NCI-H748 (cell line): ENCODE measurements at regions not wholly inside any gene's neighbourhood (a gene's known extent, or its start where the extent isn't known, plus 50 kb on each side); places are given as distances from the start of the nearest gene placed in this dataset.

Experiments
- DNase-seq: peaks from one replicate; lab custom pipeline; 2025; ENCODE audit not compliant: unreplicated experiment; lab: John Stamatoyannopoulos, UW

- peak; percentile 14 for DNase-seq
Measured at GRCh38 chr18:64668461-64668962, 519.6 kb upstream of the LINC00305 start.

- DNase-seq, result no peak
Measured at GRCh38 chr18:64663086-64663485, 514.2 kb upstream of the LINC00305 start.

- DNase-seq, result peak; percentile 85
Measured at GRCh38 chr18:64659196-64659595, 510.3 kb upstream of the LINC00305 start.

DNA sequence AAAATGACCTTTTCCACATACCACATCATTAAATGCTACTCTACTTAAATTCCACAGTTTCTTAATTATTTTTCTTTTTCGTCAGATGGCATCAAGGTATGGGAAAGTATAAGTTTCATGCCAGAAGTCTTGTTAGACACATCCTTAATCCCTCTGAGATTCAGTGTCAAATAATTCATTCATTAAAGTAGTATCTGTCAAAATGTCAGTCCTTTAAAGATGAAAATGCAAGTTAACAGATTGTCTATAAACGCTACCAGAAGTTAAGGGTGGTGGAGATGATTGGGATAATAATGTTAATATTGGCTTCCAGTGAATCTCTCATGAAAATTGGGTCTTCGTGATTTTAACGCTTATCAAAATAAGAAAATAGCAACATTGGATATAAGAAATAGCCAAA lies 504.2 kb upstream of the LINC00305 start:
- DNase-seq, result no peak

GRCh38 chr18:64650068-64650467 lies 501.2 kb upstream of the LINC00305 start:
- DNase-seq, result no peak

- no peak for DNase-seq
Measured at GRCh38 chr18:64645753-64646152, 496.9 kb upstream of the LINC00305 start.

DNA sequence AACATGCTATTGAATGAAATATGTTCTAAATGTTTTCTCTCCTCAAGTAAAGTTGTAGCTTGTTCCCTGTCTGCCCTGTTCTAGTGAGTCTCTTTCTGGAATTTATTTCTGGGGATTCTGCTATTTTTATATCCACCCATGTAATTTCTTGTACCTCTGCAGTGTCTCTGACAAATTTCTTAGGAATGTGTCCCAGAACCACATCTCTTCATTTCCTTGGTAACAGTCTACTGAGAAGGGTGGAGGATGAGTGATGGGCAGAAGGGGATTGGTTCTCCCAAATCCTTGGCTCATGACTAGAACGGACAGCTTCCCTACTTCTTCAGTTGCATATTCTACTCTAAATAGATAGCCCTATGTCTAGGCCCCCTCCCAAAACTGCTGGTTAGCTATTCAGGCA lies 490.6 kb upstream of the LINC00305 start:
- no peak for DNase-seq

DNA sequence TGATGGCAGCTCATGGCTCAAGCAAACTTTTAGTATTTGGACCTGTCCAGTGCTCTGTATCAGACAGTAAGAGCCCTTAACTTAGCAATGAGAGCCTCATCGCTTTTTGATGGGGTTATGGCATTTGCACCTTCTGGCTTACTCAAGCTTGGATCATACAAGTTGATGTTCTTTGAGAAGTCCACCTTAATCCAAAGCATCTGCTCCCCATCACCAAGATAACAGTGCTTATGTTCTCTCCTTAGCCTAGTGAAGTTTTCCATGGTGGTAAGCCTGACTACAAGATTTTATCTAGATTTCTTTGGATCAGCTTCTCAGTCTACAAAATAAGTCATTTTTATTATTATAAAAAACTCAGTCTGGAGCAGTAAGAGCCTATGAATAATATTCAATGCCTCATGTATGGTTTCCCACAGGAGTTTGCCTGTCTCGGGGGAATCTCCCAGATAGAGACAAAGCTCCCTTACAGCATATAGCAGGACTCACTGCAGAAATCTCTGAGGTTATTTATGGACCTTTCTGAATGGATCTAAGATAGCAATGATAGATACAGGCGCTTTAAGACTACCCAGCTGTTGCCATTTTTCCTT lies 472.2 kb upstream of the LINC00305 start:
- DNase-seq, result no peak

GRCh38 chr18:64618390-64618789 lies 469.5 kb upstream of the LINC00305 start:
- no peak for DNase-seq

DNA sequence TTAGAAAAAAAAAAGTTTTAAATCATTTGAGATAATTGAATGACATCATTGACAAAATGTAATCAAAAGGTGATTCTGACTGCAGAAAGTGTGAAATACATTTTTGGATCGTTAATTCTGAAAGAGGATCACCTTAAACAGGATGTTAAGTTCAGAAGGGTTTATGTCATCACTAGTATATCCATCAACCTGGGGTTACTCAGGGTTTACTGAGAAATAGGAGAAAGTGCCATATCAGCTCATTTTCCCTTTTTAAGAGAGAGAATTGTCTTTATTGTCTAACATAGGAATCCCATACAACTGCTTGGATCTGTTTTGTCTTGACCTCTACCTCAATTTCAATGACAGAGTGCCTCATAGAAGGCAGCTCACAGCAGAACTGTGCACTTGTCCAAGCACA lies 466.1 kb upstream of the LINC00305 start:
- no peak for DNase-seq

DNA sequence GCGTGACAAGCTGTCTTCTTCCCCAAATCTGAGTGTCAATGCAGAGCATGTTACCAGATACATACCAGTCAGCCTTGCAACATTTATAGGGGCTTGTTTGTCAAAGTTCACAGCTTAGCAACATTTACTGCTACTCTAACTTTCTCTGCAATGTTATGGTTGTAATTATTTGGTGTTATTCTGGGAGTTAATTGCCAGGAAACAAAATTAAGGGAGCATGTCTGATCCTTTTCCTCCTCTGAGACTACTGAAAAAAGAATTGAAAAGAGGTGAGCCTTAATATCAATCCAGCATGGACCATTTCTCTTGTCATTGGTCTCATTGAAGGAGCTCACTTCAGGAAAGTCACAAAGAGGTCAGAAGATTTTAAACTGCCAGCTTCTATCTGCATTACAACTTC lies 465.6 kb upstream of the LINC00305 start:
- no peak for DNase-seq

DNA sequence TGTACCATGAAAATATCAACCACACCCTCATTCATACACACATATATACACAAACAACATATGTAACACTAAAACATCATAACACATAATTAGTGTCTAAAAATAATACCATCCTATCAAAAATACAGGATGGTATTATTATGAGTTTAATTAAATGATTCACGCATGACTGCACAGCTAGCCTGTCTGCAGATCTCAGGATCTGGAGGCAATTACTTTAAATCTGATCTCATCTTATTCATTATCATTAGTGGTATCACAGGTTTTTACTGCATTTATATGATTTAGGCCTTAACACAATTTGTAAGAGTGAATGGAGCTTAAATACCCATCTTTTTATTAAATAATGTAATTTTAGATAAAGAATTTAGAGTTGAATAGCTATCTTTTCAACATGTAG lies 443.4 kb upstream of the LINC00305 start:
- no peak for DNase-seq

DNA sequence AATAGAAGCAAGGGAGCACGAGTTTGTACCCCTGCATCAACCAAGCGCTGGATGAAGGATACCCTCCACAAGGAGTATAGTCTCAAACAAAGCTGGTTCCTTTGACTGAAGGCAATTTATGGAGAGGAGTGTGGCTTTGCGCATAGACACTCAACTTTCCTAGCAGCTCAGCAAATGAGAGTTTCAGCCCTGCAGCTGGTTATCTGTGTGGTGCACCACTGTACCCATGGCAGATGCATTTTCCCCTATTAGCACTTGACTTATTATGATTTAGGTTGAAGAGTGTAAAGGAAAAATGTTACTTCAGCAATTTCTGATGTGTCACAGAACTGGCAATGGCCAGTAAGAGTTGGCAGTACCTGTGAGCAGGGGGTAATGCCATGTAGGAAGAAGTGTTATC lies 440.1 kb upstream of the LINC00305 start:
- DNase-seq, result no peak

GRCh38 chr18:64566456-64566855 lies 417.6 kb upstream of the LINC00305 start:
- DNase-seq, result no peak

DNA sequence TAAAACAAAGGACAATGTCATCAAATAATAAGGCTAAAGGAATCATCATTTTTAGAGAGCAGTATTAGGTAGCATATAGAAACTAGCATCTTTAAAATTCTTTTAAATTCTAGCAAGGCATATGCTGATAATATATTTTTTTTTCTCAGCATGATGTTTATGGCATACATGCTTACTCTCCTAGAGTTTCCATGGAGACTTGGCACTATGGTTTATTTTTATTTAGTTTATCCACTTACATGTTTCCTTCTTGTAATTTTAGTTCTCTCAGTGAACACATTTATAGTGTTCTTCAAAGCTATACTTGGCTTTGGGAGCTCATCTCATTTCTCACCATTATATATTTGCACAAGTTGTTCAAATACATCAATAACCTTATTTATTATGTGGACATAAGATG lies 413.8 kb upstream of the LINC00305 start:
- DNase-seq, result no peak

- no peak for DNase-seq
Measured at GRCh38 chr18:64546451-64546850, 397.6 kb upstream of the LINC00305 start.

- DNase-seq, result no peak
Measured at GRCh38 chr18:64539847-64540246, 391.0 kb upstream of the LINC00305 start.

GRCh38 chr18:64528646-64529045 lies 379.8 kb upstream of the LINC00305 start:
- DNase-seq, result no peak

DNA sequence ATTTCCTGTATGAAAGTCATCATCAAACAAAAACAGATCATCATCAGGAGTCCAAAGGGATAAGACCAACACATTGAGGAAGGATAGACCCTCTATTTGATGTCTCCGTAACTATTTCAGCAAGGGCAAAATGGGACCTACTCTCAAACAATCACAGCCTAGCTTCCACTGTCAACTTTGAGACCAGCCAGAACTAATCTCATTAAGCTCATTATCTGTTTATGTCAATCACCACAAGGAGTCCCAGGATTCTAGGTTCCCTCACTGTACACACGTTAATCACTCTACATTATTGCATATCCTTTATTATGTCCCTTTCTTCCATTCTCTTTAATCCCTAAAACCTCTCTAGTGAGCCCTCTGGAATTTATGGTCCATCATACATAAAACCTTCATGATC lies 370.3 kb upstream of the LINC00305 start:
- DNase-seq, result no peak

DNA sequence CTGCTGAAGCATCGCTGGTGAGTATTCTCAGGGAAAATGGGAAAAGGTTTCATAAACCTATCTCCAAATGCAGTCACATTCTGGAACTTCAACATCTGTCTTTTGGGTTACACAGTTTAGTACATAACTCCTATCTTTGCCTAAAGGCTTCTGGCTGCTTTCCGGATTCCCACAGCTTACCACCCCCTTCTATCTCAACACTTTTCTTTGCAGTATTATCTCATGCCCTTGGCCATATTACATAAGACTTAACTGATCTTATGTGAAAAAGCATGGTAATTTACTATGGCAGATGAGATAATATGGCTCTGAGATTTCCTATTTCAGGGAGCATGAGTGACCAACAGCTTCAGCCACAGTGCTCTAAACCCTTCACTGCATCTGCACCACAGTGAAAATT lies 369.3 kb upstream of the LINC00305 start:
- DNase-seq, result no peak

GRCh38 chr18:64513401-64513800 lies 364.5 kb upstream of the LINC00305 start:
- DNase-seq, result no peak

DNA sequence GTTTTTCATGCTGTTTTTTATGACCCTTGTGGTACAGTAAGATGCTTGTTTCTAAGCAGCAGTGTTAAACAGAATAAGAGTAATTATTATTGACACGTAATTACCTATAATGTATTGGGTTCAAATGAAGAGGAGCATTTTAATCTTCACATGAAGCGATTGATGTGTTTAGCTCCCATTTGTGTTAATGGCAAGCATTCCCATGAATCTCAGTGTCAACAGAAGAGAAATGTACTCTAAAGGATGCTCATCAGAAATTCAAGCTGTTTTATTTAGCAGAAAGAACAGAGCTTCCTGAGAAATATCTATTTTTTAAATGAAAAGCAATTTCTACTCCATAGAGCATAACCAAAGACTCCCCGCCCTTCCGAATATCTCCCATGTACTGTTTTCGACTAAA lies 341.3 kb upstream of the LINC00305 start:
- peak; percentile 42 for DNase-seq

DNA sequence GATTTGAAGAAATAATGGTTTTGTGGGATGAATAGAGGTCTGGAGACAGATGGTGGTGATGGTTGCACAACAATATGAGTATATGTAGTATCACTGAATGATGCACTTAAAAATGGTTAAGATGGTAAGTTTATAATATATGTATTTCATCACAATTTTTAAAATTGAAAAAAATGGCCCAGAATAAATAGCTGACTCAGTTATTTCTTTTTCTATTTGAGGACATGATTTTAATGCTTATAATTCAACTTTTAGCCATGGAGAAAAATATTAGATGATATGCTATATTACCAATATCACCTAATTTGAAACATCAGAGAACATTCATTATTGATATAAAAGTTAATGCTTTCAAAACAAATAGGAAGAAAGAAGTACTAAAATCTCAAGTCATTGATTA lies 339.8 kb upstream of the LINC00305 start:
- no peak for DNase-seq
